NOMO-1 treated with dmso at 0.1 percent for 144 hours (cell line): ENCODE measurements at regions not wholly inside any gene's neighbourhood (a gene's known extent, or its start where the extent isn't known, plus 50 kb on each side); places are given as distances from the start of the nearest gene placed in this dataset.
"Not testable (repeated sequence)": the region's sequence is repeated elsewhere in the genome, so short reads cannot be mapped to it uniquely, and the experiment has no call there.

ENCODE experiments used
- DNase-seq: peaks from one replicate; lab custom pipeline; 2025; ENCODE audit not compliant: unreplicated experiment; lab: John Stamatoyannopoulos, UW

- DNase-seq = no peak
These were observed 473.1 kb downstream of the DIRAS2 start for GRCh38 chr9:90169490-90169889.

GRCh38 chr9:90173935-90174334 is 468.7 kb downstream of the DIRAS2 start:
- DNase-seq = not testable (repeated sequence)

- DNase-seq = not testable (repeated sequence)
These were observed 468.3 kb downstream of the DIRAS2 start for GRCh38 chr9:90174346-90174745.

GRCh38 chr9:90175257-90175656 is 467.4 kb downstream of the DIRAS2 start:
- DNase-seq = no peak

GRCh38 chr9:90175865-90176264 is 466.8 kb downstream of the DIRAS2 start:
- no peak for DNase-seq

- DNase-seq = no peak
These were observed 465.7 kb downstream of the DIRAS2 start for GRCh38 chr9:90176901-90177300.

- DNase-seq = no peak
These were observed 462.2 kb downstream of the DIRAS2 start for GRCh38 chr9:90180381-90180780.

GRCh38 chr9:90188656-90189055 is 454.0 kb downstream of the DIRAS2 start:
- no peak for DNase-seq

- DNase-seq = peak; percentile 72
These were observed 453.3 kb downstream of the DIRAS2 start for GRCh38 chr9:90189306-90189705.

- not testable (repeated sequence) for DNase-seq
These were observed 450.2 kb downstream of the DIRAS2 start for GRCh38 chr9:90192465-90192864.

GRCh38 chr9:90198956-90199355 is 443.7 kb downstream of the DIRAS2 start:
- no peak for DNase-seq

GRCh38 chr9:90201766-90202165 is 440.9 kb downstream of the DIRAS2 start:
- no peak for DNase-seq

GRCh38 chr9:90204128-90204831 is 438.3 kb downstream of the DIRAS2 start:
- no peak for DNase-seq

- DNase-seq = not testable (repeated sequence)
These were observed 429.6 kb downstream of the DIRAS2 start for GRCh38 chr9:90213045-90213444.

GRCh38 chr9:90219548-90220118 is 423.0 kb downstream of the DIRAS2 start:
- no peak for DNase-seq

- DNase-seq = not testable (repeated sequence)
These were observed 420.7 kb downstream of the DIRAS2 start for GRCh38 chr9:90221899-90222298.

GRCh38 chr9:90226839-90227338 is 415.7 kb downstream of the DIRAS2 start:
- DNase-seq = not testable (repeated sequence)

GRCh38 chr9:90233081-90233480 is 409.5 kb downstream of the DIRAS2 start:
- not testable (repeated sequence) for DNase-seq

- no peak for DNase-seq
These were observed 402.1 kb downstream of the DIRAS2 start for GRCh38 chr9:90240541-90240940.

GRCh38 chr9:90245661-90246060 is 397.0 kb downstream of the DIRAS2 start:
- no peak for DNase-seq

- DNase-seq = no peak
These were observed 393.5 kb downstream of the DIRAS2 start for GRCh38 chr9:90249094-90249493.

- no peak for DNase-seq
These were observed 391.3 kb downstream of the DIRAS2 start for GRCh38 chr9:90251316-90251715.

GRCh38 chr9:90256345-90256744 is 386.3 kb downstream of the DIRAS2 start:
- no peak for DNase-seq
